HG03135 (cell line): ENCODE measurements at regions not wholly inside any gene's neighbourhood (a gene's known extent, or its start where the extent isn't known, plus 50 kb on each side); places are given as distances from the start of the nearest gene placed in this dataset.
"Not testable (repeated sequence)": the region's sequence is repeated elsewhere in the genome, so short reads cannot be mapped to it uniquely, and the experiment has no call there.

Experiments
- ATAC-seq: cut with Tn5 transposase; IDR thresholded peaks from one replicate; pipeline ENCODE4 v1.9.1; 2021; ENCODE audit warnings: mild to moderate bottlenecking, moderate library complexity; ENCODE audit not compliant: unreplicated experiment

DNA sequence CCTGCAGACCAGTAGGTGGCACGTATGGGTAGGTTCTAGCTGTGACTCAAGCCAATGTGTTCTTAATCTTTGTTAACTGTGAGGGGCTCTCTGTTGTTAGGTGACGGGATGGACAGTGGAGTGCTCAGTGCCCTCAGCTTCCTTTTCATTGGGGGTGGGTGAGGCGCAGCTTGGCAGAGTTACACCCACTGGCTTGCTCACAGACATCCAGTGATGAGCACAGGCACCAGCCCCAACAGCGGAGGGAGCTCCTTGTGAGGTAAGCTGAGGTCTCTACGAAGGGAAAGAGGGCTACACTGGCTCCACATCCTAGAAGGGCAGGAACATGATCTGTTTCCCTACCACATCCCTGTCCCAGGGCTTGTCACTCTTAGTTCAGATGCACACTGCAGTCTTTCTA, 871.3 kb downstream of the LRRIQ3 start:
- ATAC-seq = no peak

DNA sequence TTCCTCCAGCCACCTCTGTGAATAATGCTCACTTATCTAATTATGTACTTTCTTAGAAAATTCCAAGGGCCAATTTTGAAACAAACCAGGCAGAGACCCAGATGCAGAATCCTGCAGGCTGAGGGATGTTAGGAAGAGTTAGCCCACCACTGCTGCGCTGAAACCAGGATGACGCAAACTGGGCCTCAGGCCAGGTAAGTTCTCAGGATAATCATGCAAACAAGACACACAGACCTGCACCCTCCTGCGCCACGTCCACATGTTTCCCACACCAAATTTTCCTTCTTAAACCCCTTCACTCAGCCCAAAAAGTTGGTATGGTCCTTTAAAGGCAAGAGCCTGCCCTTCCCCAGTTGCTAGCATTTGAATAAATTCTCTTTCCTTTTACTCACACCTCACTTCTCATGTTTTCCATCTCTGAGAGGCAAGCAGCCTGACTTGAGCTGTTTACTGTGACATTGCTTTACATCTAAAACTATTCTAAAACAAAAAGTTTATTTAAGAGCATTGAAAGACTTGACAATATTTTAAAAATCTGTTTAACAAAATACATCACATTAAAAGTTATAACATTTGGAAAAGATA, 887.1 kb downstream of the LRRIQ3 start:
- no peak for ATAC-seq

DNA sequence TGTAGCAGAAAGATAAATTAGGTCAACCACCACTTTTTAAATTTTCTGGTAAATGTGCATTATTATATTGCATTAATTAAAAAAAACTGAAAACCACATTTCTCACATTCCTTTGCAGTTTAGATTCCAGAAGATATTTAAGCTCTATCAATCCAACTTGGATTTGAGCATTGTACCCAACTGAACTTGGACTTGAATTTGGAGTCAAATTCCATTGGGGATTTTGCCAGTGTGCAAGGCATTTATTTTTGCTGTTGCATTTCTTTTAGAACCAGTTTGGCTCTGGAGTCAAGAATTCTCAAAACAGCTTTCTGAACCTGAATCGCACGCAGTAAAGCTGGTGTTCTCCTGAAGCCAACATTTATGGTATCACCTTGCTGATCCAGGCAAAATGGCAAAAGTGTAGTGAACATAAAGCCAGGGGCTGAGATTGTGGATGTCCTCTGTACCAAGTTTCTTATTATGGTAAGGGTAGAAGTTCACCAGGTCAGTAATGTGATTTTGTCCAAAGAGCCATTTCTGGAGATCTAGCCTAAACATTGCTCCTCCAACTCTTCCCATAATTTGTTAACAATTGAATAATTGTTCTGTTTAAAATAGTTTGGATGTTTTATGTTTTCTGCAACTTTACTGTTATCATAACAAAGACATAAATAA, 890.9 kb downstream of the LRRIQ3 start:
- no peak for ATAC-seq

DNA sequence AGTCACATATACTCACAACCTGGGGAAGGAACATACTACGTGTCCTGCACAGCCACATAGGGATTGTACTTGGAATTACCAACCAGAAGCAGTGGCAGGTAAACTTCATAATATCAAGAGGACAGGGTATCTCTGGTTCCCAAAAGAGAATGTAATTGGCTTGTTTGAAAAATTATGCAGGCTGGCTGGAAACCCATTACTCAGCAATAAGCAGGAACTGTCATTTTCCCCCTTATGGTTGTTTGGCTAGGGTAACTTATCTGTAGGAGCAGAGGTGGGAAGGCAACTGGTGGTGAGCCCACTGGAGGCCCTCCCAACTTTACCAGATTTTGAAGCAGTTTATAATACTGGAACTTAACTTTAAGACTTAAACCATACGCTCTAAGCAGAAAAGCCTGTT, 924.1 kb downstream of the LRRIQ3 start:
- no peak for ATAC-seq

DNA sequence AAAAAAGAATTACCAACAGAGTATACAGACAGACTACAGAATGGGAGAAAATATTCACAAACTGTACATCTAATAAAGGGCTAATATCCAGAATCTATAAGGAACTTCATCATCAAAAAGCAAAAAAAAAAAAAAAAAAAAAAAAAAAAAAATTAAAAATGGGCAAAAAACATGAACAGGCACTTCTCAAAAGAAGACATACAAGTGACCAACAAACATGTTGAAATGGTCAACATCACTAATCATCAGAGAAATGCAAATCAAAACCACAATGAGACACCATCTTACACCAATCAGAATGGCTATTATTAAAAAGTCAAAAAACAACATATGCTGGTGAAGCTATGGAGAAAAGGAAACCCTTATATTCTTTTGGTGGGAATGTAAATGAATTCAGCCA, 952.8 kb downstream of the LRRIQ3 start:
- not testable (repeated sequence) for ATAC-seq

DNA sequence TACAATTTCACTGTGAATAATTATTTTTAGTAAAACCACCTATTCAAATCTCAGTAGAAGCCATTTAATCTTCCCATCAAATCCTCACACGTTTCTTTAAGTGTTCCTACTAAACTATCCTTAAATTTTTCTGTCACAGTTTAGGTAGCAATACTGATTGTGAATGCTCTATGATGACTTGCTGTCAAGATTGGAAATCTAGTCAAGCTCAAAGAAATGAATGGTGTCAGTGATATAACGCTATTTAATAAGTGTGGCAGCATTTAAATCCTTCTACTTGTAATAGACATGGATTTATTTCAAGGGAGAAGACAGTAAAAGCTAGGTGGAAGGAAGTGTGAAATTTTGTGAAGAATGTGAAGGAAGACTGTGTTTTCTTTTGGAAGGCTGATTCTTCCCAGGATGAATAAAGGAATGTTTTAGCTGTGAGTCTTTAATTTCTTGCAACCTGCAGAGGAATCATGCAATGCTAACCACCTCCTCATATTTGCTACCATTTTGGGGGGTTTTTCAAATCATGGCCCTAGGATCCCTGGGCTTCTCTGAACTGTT, 936.7 kb upstream of the NEGR1 start:
- ATAC-seq = no peak

DNA sequence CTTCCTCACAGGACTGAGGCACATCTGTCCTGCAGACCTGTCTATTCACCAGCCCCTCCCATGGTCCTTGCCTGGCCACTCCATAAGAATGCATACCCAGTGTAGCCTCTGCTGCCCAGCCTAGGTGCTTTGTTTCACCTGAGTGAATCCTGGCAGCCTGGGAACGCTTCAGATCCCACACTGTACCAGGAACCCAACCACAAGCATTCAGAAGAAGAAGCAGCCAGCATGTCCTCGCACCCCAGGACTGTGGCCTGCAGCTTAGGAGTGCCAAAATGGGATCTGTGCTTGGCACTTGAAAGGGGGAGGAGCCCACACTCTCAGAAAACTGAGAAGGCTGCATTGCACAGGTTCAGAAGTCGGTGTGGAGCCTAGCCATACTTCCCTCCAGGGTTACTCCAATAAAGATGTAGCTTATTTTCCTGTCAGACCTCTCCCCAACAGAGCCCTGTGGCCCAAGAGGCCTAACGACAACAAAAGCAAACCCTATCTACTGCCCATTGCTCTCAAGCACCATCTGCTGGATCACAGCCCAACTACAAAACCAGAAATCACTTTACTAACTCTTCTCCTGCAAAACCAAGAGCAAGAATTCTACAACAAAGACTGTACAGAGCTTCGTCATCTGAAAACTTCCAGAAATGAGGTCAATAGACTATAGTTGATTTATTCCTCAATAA, 923.1 kb upstream of the NEGR1 start:
- no peak for ATAC-seq

DNA sequence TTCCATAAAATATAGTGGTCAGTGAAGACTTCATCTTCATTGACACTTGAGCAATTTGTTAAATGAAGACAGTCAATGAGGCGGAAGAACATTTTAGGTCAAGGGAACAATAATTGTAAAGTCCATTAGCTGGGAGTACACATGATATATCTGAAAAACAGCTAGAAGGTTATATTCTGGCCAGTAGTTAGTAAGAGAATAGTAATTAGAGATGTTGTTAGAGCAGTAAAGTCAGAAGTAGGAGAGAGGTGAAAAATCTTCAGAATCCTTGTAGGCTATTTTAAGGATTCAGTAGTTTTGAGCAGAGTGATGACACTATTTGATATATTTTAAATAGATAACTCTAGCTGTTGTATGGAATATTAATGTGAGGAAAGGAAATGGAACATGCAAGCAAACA, 915.6 kb upstream of the NEGR1 start:
- ATAC-seq = no peak

DNA sequence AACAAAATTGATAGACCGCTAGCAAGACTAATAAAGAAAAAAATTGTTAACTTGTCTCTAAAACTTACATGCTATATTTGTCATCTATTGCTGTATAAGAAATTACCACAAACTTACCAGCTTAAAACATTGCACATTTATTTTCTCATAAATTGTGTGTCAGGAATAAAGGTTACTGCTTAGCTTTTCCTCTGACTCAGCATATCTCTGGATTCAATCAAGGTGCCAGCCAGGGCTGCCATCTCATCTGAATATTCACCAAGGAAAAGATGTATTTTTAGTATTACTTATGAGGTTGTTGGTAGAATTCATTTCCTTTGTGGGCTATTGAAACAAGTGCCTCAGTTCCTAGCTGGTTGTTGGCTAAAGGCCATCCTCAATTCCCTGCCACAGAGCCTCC, 912.6 kb upstream of the NEGR1 start:
- no peak for ATAC-seq

DNA sequence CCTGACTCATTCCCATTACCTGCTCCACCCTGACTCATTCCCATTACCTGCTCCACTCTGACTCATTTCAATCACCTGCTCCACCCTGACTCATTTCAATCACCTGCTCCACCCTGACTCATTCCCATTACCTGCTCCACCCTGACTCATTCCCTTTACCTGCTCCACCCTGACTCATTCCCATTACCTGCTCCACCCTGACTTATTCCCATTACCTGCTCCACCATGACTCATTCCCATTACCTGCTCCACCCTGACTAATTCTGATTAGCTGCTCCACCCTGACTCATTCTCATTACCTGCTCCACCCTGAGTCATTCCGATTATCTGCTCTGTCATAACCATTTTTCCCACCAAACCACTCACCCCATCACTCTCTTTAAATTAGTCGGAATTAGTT, 901.2 kb upstream of the NEGR1 start:
- not testable (repeated sequence) for ATAC-seq

DNA sequence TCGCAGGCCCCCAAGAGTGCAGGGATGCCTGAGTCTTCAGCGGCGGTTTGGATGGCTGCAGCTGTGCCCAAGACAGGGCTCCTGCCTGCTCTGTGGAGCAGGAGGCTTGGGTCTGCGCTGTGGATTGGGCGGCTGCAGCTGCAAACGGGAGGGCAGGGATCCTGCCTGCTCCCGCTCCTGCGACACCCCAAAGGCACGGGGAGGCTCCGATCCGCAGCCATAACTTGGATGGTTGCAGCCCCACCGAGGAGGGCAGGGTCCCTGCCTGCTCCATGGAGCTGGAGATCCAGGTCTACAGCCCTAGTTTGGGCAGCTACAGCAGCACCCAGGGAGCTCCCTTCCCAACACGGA, 898.8 kb upstream of the NEGR1 start:
- ATAC-seq = no peak

DNA sequence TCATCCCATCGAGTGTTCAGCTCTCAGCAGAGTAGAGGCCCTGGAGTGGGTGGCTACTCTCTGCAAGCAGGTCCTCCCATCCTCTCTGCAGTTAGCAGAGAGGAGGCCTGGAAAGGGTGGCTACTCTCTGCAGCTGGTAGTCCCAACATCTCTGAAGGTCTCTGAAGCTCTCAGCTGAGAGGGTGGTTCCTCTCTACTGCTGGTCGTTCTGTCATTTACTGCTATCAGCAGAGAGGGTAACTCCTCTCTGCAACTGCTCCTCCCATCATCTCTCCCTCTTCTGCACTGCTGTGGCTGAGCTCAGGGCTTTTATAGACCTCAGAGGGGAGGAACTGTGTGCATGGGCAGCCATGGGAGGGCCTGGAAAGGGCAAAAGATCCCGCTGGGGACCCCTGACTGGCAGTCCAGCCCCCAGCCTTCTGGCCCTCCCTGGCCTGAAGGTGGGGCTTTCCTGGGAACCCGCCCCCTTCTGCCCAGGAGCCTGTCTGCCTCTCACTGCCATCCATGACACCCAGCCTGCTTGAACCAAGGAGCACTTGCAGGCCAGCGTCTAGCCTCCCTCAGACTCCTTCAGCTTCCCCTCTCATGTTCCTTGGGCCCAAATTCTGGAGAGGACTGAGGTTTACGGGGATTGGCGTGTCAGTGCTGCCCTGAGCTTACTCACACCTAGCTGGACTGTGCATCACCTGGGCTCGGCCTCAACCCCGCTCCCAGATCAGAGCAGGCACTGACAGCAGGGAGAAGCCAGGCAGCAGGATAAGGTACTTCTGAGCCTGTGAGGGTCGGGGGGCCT, 898.3 kb upstream of the NEGR1 start:
- ATAC-seq = no peak

DNA sequence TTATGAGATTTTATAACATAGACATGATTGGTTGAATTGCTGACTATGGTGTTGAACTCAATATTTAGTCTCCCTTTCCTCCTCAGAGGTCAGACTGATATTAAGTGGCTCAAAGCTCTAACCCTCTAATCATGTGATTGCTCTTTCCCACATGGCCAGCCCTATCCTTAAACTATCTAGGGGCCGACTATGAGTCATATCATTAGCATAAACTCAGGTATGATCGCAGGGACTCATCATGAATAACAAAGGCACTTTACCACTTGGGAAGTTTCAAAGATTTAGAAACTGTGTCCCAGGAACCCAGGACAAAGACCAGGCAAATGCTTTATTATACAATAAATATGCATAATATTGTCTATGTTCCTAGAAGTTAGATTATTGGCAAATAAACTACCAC, 894.6 kb upstream of the NEGR1 start:
- no peak for ATAC-seq

DNA sequence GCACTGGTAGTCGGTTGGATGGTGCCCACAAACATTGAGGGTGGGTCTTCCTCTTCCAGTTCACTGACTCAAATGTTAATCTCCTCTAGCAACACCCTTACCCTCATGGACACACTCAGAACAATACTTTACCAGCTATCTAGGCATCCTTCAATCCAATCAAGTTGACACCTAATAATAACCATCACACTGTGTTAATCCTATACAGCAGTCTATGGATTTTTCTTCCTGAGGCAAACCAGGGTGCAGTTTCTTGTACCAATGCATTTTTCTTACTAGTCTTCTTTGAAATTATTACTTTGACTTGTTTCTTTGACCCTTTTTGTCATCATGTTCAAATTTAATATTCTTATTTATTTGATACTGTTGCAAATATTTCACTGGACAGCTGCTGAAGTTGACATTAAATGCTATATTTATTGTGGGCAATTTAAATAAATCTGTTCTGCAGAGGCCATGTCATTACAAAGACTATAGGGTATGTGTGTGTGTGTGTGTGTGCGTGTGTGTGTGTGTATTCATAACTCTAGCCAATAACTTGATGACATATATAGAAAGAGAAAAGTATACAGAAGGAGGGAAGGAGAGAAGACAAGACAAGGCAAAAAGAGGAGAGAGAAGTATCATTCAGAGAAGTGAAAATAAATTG, 884.8 kb upstream of the NEGR1 start:
- no peak for ATAC-seq

DNA sequence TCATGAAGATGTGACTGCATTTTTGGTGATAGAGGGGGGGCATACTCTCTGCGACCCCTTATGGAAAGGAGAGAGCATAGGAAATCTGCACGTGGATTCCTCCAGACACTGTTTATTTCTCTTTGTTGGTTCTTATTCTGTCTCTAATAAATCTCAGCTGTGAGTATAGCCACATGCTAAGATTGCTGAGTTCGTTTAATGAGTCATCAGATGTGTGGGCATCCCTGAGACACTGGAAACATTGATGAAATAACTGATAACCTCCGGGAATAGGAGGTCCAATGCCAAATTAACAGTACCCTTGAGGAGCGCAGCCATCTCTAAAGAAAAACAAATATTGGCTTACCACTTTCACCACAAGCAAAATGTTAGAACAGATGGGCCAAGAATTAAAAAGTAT, 880.2 kb upstream of the NEGR1 start:
- ATAC-seq = no peak

DNA sequence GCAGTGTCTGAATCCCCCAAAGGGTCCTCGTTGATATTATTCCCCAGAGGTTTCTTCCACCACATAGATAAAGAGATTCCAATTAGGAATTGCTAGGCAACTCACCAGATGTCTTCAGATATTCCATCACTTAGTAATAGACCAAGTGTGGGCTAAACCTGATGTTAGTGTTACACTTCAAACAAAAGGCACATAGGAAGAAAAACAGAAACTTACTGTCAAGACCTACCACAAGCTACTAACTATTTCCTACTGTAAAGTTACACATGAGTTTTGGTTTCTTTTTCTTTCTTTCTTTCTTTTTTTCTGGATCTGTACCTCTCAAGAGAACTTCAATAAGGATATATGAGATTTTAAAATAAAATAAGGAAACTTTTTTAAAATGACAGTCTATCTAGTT, 879.1 kb upstream of the NEGR1 start:
- ATAC-seq = no peak

DNA sequence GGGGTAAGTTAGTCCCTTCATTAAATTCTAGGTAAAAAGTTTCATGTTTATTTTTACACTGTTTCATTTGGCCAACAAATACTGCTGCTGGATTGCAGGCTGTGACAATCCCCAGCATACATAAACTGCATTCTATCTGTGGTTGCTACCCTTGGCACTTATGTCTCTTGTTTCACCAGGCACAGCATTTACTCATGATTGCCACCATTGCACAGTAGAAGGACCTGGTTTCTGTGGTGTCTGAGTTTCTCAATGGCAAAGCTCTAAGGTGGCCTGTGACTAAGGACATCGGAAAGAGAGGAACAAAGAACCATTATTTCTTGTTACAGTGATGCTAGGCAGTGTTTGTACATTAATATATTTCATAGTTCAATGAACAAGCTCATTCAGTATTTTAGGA, 878.4 kb upstream of the NEGR1 start:
- ATAC-seq = no peak

DNA sequence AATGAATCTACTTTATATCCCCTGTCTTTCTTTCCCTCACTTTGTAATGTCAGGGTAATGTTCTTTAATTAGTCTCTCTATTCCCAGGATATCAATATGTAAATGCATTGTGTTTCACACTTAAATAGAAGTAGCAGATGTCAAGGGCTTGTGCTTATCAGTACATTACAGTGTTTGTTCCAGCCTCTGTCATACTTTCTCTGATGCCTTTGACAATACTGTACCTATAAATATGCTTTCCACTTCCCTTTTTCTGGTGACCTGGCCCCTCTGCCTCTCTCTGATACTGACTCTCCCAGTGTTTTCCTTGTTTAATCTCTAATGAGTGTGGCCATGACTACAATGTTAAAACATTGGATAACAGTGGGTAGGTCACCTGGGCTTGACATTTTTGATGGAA, 862.0 kb upstream of the NEGR1 start:
- ATAC-seq = no peak

DNA sequence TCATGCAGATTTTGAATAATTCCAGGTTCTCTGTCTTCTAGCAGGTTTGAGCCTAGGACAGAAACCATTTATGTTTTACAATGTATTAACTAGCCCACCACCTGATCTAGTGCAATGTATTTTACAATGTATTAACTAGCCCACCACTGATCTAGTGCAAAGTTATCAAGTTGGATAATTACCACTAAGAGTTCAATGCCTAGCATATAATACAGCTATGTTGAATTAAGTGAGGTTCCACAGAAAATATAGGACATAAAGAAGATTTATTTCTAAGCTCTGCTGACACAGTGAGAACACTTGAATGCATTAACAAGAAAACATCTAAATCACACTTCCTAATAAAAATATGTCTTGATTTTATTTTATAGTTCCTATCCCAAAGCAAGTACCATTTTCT, 854.6 kb upstream of the NEGR1 start:
- no peak for ATAC-seq

DNA sequence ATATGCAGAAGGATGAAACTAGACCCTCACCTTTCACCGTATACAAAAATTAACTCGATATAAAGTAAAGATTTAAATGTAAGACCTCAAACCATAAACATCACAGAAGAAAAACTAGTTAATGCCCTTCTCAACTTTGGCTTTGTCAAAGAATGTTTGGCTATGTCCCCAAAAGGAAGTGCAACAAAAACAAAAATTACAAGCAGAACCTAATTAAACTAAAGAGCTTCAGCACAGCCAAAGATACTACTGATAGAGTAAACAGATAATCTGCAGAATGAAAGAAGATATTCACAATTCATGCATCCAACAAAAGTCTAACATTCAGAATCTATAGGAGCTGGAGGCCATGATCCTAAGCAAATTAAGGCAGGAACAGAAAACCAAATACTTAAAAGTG, 824.6 kb upstream of the NEGR1 start:
- no peak for ATAC-seq

DNA sequence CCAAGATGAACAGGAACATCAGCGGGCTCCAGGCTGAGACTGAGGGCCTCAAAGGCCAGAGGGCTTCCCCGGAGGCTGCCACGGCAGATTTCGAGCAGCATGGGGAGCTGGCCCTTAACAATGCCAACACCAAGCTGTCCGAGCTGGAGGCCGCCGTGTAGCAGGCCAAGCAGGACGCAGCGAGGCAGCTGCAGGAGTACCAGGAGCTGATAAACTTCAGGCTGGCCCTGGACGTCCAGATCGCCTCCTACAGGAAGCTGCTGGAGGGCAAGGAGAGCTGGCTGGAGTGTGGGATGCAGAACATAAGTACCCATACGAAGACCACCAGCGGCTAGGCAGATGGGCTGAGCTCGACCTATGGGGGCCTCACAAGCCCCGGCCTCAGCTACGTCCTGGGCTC, 823.4 kb upstream of the NEGR1 start:
- ATAC-seq = no peak
